Thyroid gland (tissue), 4 donors: ENCODE measurements at regions not wholly inside any gene's neighbourhood (a gene's known extent, or its start where the extent isn't known, plus 50 kb on each side); places are given as distances from the start of the nearest gene placed in this dataset.

Experiments
- CTCF ChIP-seq, 6 experiments: fragments of 200-600 bp in 3 of 6; fragments of 450-650 bp in 3 of 6; sonication (generic) in 3 of 6; IDR thresholded peaks; one replicate each; pipeline ENCODE4 v1.5.1; 2016 to 2019; ENCODE audit warnings: antibody characterized with exemption in 6 of 6, mild to moderate bottlenecking in 2 of 6, inconsistent platforms in 1 of 6, moderate library complexity in 1 of 6
- POLR2A ChIP-seq, 2 donors: fragments of 450-650 bp; IDR thresholded peaks; one replicate each; pipeline ENCODE4 v1.6.1; 2017; ENCODE audit warnings: antibody characterized with exemption in 2 of 2, mild to moderate bottlenecking in 2 of 2, moderate library complexity in 1 of 2

DNA sequence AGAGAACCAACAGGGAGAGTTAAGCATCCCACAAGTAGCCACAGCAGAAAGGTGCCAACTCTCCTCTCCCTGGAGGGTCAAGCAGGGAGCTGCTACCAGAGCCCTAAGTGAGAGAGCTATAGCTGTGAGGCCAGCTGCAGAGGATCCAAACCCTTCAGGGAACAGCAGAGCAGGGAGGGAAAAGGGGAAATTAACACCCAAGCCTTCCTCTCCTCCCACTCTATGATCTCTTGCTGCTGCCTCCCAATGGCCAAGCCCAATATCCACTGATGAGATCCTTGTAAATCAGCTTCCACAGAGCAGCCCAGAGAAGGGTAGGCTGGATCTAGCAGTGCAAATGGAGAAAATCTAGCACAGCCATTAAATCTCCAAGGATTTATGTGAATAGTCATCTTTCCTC, 68.2 kb upstream of the THBS1 start:
- TF ChIP-seq POLR2A (IDR thresholded peaks at IDR 0.05) (no peak), CTCF (IDR thresholded peaks at IDR 0.05) (no peak)
